ENCODE measurements at regions not wholly inside any gene's neighbourhood (a gene's known extent, or its start where the extent isn't known, plus 50 kb on each side); places are given as distances from the start of the nearest gene placed in this dataset.

- no peaks in the 10 kb centered on the region for H3K4me1 ChIP-seq (ENCODE audit: control insufficient read depth in 2 of 3, insufficient read depth in 2 of 3, low read depth in 1 of 3, low read length in 3 of 3)
- no peak for FAIRE-seq
- no peaks in the 10 kb centered on the region for H3K27me3 ChIP-seq (ENCODE audit: control insufficient read depth, insufficient read depth, low read length)
- TF ChIP-seq CTCF (IDR thresholded peaks at IDR 0.05; ENCODE audit: borderline replicate concordance, extremely low read depth, insufficient read depth) = no peak
- no peak overlapping the region for H3K27ac ChIP-seq (ENCODE audit: low read depth in 2 of 2, low read length in 2 of 2)
- intact Hi-C loops (cut with DNase I) = no loop called here
- H3K36me3 ChIP-seq (ENCODE audit: control insufficient read depth in 2 of 3, insufficient read depth in 3 of 3, low read length in 3 of 3) = no peaks in the 10 kb centered on the region
- no peak overlapping the region for H3K4me3 ChIP-seq (ENCODE audit: low read length in 3 of 3)
- H3K9me3 ChIP-seq (ENCODE audit: control insufficient read depth in 2 of 3, insufficient read depth in 1 of 3, low read length in 3 of 3) = no peaks in the 10 kb centered on the region
- no peak overlapping the region for H3K9ac ChIP-seq (ENCODE audit: low read length in 3 of 3)
- DNase-seq = no peak
Observed at GRCh38 chr11:82663535-82663934, 70.1 kb downstream of the FAM181B start.

GRCh38 chr11:82653752-82654151 lies 79.9 kb downstream of the FAM181B start:
- Histone ChIP-seq H3K27ac (ENCODE audit: low read depth in 2 of 2, low read length in 2 of 2) (no peak overlapping the region), H3K4me1 (ENCODE audit: control insufficient read depth in 2 of 3, insufficient read depth in 2 of 3, low read depth in 1 of 3, low read length in 3 of 3) (no peaks in the 10 kb centered on the region), H3K9ac (ENCODE audit: low read length in 3 of 3) (no peak overlapping the region), H3K36me3 (ENCODE audit: control insufficient read depth in 2 of 3, insufficient read depth in 3 of 3, low read length in 3 of 3) (no peaks in the 10 kb centered on the region), H3K27me3 (ENCODE audit: control insufficient read depth, insufficient read depth, low read length) (no peaks in the 10 kb centered on the region), H3K9me3 (ENCODE audit: control insufficient read depth in 2 of 3, insufficient read depth in 1 of 3, low read length in 3 of 3) (no peaks in the 10 kb centered on the region), H3K4me3 (ENCODE audit: low read length in 3 of 3) (no peak overlapping the region)
- TF ChIP-seq CTCF (IDR thresholded peaks at IDR 0.05; ENCODE audit: borderline replicate concordance, extremely low read depth, insufficient read depth) = no peak
- FAIRE-seq (no peak), DNase-seq (no peak)
- intact Hi-C loops (cut with DNase I) = no loop called here

GRCh38 chr11:82639251-82639650 lies 94.4 kb downstream of the FAM181B start:
- Histone ChIP-seq H3K9me3 (ENCODE audit: control insufficient read depth in 2 of 3, insufficient read depth in 1 of 3, low read length in 3 of 3) (no peaks in the 10 kb centered on the region), H3K27ac (ENCODE audit: low read depth in 2 of 2, low read length in 2 of 2) (no peak overlapping the region), H3K9ac (ENCODE audit: low read length in 3 of 3) (no peak overlapping the region), H3K36me3 (ENCODE audit: control insufficient read depth in 2 of 3, insufficient read depth in 3 of 3, low read length in 3 of 3) (no peaks in the 10 kb centered on the region), H3K4me1 (ENCODE audit: control insufficient read depth in 2 of 3, insufficient read depth in 2 of 3, low read depth in 1 of 3, low read length in 3 of 3) (no peaks in the 10 kb centered on the region), H3K27me3 (ENCODE audit: control insufficient read depth, insufficient read depth, low read length) (no peaks in the 10 kb centered on the region), H3K4me3 (ENCODE audit: low read length in 3 of 3) (no peak overlapping the region)
- DNase-seq = peak in 3 of 5 donors; percentile 14 to 66 (median 38)
- TF ChIP-seq CTCF (IDR thresholded peaks at IDR 0.05; ENCODE audit: borderline replicate concordance, extremely low read depth, insufficient read depth) = no peak
- no peak for FAIRE-seq
- intact Hi-C loops (cut with DNase I) = no loop called here

GRCh38 chr11:82636615-82637014 lies 97.0 kb downstream of the FAM181B start:
- TF ChIP-seq CTCF (IDR thresholded peaks at IDR 0.05; ENCODE audit: borderline replicate concordance, extremely low read depth, insufficient read depth) = no peak
- H3K27me3 ChIP-seq (ENCODE audit: control insufficient read depth, insufficient read depth, low read length) = no peaks in the 10 kb centered on the region
- no peak overlapping the region for H3K9ac ChIP-seq (ENCODE audit: low read length in 3 of 3)
- no peaks in the 10 kb centered on the region for H3K36me3 ChIP-seq (ENCODE audit: control insufficient read depth in 2 of 3, insufficient read depth in 3 of 3, low read length in 3 of 3)
- no peak overlapping the region for H3K27ac ChIP-seq (ENCODE audit: low read depth in 2 of 2, low read length in 2 of 2)
- H3K4me1 ChIP-seq (ENCODE audit: control insufficient read depth in 2 of 3, insufficient read depth in 2 of 3, low read depth in 1 of 3, low read length in 3 of 3) = no peaks in the 10 kb centered on the region
- H3K4me3 ChIP-seq (ENCODE audit: low read length in 3 of 3) = no peak overlapping the region
- FAIRE-seq = no peak
- intact Hi-C loops (cut with DNase I) = no loop called here
- DNase-seq = peak in 2 of 5 donors; percentile 15 to 29
- H3K9me3 ChIP-seq (ENCODE audit: control insufficient read depth in 2 of 3, insufficient read depth in 1 of 3, low read length in 3 of 3) = no peaks in the 10 kb centered on the region
